ENCODE measurements at regions not wholly inside any gene's neighbourhood (a gene's known extent, or its start where the extent isn't known, plus 50 kb on each side); places are given as distances from the start of the nearest gene placed in this dataset.

- in situ Hi-C loops (cut with MboI) = no loop called here
These were observed 1554.7 kb upstream of the TENM3 start for GRCh38 chr4:180688480-180688879.

More at GRCh38 chr4:180688480-180688879, 1554.7 kb upstream of the TENM3 start:
- ChIA-PET SMC1A (ENCODE audit: uncharacterized antibody, unreplicated experiment) (no interaction called here), CTCF (interaction anchor here (1.2 kb wide), 1 partner anchor 23 kb away, joined by 3 read pairs; no protein-coding TSS in a partner anchor), POLR2A (no interaction called here), RAD21 (ENCODE audit: unreplicated experiment) (no interaction called here)
- no peak for ATAC-seq
- H3K79me2 ChIP-seq (ENCODE audit: control insufficient read depth, insufficient read depth, low read length) = no peaks in the 10 kb centered on the region
- FAIRE-seq = no peak
- H2AFZ ChIP-seq (ENCODE audit: control insufficient read depth, low read depth, low read length) = no peak overlapping the region
- H3K9ac ChIP-seq (ENCODE audit: control insufficient read depth, insufficient read depth, low read length) = no peak overlapping the region
- H3K27ac ChIP-seq (ENCODE audit: control insufficient read depth, insufficient read depth) = no peak overlapping the region
- no peak overlapping the region for H3K4me2 ChIP-seq (ENCODE audit: control insufficient read depth, insufficient read depth)
- intact Hi-C loops (cut with micrococcal nuclease; ENCODE audit: unreplicated experiment) = no loop called here
- H3K9me3 ChIP-seq (replicated peaks; ENCODE audit: control insufficient read depth, insufficient read depth, low read length) = no peaks in the 10 kb centered on the region
- no TSS peak for BruUV-seq (replicated peaks)
- H3K4me3 ChIP-seq = no peak overlapping the region
- 30% methylated on average over 2 of the region's 2 CpGs for WGBS (ENCODE audit: insufficient coverage, insufficient replicate concordance, low lambda C conversion rate, missing lambda C conversion rate)
- H4K20me1 ChIP-seq (ENCODE audit: control insufficient read depth, insufficient read depth) = no peaks in the 10 kb centered on the region
- TF ChIP-seq, protein P1, sequence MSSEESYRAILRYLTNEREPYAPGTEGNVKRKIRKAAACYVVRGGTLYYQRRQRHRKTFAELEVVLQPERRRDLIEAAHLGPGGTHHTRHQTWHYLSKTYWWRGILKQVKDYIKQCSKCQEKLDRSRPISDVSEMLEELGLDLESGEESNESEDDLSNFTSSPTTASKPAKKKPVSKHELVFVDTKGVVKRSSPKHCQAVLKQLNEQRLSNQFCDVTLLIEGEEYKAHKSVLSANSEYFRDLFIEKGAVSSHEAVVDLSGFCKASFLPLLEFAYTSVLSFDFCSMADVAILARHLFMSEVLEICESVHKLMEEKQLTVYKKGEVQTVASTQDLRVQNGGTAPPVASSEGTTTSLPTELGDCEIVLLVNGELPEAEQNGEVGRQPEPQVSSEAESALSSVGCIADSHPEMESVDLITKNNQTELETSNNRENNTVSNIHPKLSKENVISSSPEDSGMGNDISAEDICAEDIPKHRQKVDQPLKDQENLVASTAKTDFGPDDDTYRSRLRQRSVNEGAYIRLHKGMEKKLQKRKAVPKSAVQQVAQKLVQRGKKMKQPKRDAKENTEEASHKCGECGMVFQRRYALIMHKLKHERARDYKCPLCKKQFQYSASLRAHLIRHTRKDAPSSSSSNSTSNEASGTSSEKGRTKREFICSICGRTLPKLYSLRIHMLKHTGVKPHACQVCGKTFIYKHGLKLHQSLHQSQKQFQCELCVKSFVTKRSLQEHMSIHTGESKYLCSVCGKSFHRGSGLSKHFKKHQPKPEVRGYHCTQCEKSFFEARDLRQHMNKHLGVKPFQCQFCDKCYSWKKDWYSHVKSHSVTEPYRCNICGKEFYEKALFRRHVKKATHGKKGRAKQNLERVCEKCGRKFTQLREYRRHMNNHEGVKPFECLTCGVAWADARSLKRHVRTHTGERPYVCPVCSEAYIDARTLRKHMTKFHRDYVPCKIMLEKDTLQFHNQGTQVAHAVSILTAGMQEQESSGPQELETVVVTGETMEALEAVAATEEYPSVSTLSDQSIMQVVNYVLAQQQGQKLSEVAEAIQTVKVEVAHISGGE (CRISPR knock-in tag; IDR thresholded peaks at IDR 0.05) = no peak
- TF ChIP-seq SMAD5 (IDR thresholded peaks at IDR 0.05; ENCODE audit: low read depth) (no peak), DPF2 (IDR thresholded peaks at IDR 0.05) (no peak), RFX5 (IDR thresholded peaks at IDR 0.05; ENCODE audit: low read depth, low read length) (no peak), HCFC1 (IDR thresholded peaks at IDR 0.05; ENCODE audit: low read length) (no peak), RCOR1 (conservative IDR thresholded peaks at IDR 0.05; ENCODE audit: low read depth, low read length) (no peak), NKRF (conservative IDR thresholded peaks at IDR 0.05) (no peak), SP1 (IDR thresholded peaks at IDR 0.05; ENCODE audit: low read depth, low read length) (no peak), SUPT20H (IDR thresholded peaks at IDR 0.05; ENCODE audit: borderline replicate concordance, control insufficient read depth, low read depth, low read length) (no peak), NFYB (IDR thresholded peaks at IDR 0.05; ENCODE audit: insufficient read depth, low read depth, low read length) (no peak), SUZ12 (IDR thresholded peaks at IDR 0.05; ENCODE audit: unreplicated experiment) (no peak), CHD2 (IDR thresholded peaks at IDR 0.05; ENCODE audit: borderline replicate concordance, low read depth, low read length) (no peak), BCL11A (IDR thresholded peaks at IDR 0.05; ENCODE audit: low read depth, low read length) (no peak), POLR2AphosphoS2 (IDR thresholded peaks at IDR 0.05; ENCODE audit: low read depth, low read length) (no peak), CBX3 (IDR thresholded peaks at IDR 0.05; ENCODE audit: borderline replicate concordance, low read depth) (no peak), ATF7 (IDR thresholded peaks at IDR 0.05; ENCODE audit: low read depth) (no peak)
- no peak for DNase-seq (ENCODE audit: low read depth, low spot score)
- no peaks in the 10 kb centered on the region for H3K27me3 ChIP-seq (replicated peaks in 1 of 2; ENCODE audit: control insufficient read depth in 2 of 2, insufficient read depth in 2 of 2, low read length in 1 of 2)
- no peaks in the 10 kb centered on the region for H3K36me3 ChIP-seq (ENCODE audit: control insufficient read depth in 2 of 2, insufficient read depth in 2 of 2, low read length in 1 of 2)
- no peaks in the 10 kb centered on the region for H3K4me1 ChIP-seq (ENCODE audit: control insufficient read depth, insufficient read depth, low read length)

Data from GM12878 (cell line).